ENCODE measurements at regions not wholly inside any gene's neighbourhood (a gene's known extent, or its start where the extent isn't known, plus 50 kb on each side); places are given as distances from the start of the nearest gene placed in this dataset.
A peak's percentile ranks its signal among the peaks of the same experiment; 100 is the strongest.

GRCh38 chr6:134117409-134117808 lies 65.0 kb upstream of the SLC2A12 start:
- peak; percentile 29 for DNase-seq

- DNase-seq, result peak; percentile 37
Measured at GRCh38 chr6:134115715-134116074, 63.3 kb upstream of the SLC2A12 start.

GRCh38 chr6:134114918-134115714 lies 62.7 kb upstream of the SLC2A12 start:
- DNase-seq, result no peak

- no peak for DNase-seq
Measured at GRCh38 chr6:134114489-134114888, 62.1 kb upstream of the SLC2A12 start.

GRCh38 chr6:134111726-134112125 lies 59.3 kb upstream of the SLC2A12 start:
- DNase-seq, result no peak

- DNase-seq, result no peak
Measured at GRCh38 chr6:134111062-134111677, 58.7 kb upstream of the SLC2A12 start.

- DNase-seq, result no peak
Measured at GRCh38 chr6:134106702-134107101, 54.3 kb upstream of the SLC2A12 start.

GRCh38 chr6:134105940-134106339 lies 53.5 kb upstream of the SLC2A12 start:
- DNase-seq, result no peak

GRCh38 chr6:134103006-134103405 lies 50.6 kb upstream of the SLC2A12 start:
- DNase-seq, result no peak

Data from femur (tissue), 1 donor.